ENCODE measurements at regions not wholly inside any gene's neighbourhood (a gene's known extent, or its start where the extent isn't known, plus 50 kb on each side); places are given as distances from the start of the nearest gene placed in this dataset.

DNA sequence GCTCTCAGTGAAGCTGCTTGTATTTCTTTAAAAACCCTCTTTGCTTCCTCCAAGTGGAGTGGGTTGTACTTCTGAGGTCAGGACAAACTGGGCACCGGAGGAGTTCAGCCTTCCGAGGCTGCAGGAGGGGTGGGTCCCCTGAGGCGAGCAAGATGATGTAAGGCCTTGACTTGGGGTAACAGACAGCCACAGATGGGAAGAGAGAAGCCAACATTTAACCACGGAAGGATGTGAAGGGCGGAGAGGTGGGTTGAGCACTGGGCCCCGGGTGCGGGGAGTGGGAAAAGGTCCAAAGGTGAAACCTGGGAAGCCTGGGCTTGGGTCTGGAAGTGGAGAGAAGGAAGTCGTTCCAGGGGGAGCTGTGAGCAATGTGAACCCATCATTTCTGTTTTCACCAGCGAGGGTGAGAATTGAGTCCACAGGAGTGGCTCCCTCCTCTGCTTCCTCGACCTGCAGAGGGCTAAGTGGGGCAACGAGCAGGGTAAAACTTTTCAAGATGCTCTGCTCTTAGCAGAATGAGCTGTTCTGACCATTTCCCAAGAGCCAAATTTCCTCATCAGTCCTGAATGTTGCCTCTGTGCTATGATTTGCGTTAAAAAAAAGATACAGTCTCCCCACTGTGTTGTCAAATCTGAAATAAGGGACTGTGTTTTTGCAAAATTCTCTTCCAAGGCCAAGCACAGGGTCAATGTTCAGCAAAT, 137.7 kb upstream of the CRHR1 start:
- no peak for DNase-seq (ENCODE audit: low read depth)
- TF ChIP-seq, protein P1, sequence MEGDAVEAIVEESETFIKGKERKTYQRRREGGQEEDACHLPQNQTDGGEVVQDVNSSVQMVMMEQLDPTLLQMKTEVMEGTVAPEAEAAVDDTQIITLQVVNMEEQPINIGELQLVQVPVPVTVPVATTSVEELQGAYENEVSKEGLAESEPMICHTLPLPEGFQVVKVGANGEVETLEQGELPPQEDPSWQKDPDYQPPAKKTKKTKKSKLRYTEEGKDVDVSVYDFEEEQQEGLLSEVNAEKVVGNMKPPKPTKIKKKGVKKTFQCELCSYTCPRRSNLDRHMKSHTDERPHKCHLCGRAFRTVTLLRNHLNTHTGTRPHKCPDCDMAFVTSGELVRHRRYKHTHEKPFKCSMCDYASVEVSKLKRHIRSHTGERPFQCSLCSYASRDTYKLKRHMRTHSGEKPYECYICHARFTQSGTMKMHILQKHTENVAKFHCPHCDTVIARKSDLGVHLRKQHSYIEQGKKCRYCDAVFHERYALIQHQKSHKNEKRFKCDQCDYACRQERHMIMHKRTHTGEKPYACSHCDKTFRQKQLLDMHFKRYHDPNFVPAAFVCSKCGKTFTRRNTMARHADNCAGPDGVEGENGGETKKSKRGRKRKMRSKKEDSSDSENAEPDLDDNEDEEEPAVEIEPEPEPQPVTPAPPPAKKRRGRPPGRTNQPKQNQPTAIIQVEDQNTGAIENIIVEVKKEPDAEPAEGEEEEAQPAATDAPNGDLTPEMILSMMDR (conservative IDR thresholded peaks at IDR 0.05; ENCODE audit: control insufficient read depth, insufficient read depth, low read depth, low read length) = no peak
- no peak overlapping the region for H3K4me3 ChIP-seq (ENCODE audit: control insufficient read depth, low read depth, low read length)

DNA sequence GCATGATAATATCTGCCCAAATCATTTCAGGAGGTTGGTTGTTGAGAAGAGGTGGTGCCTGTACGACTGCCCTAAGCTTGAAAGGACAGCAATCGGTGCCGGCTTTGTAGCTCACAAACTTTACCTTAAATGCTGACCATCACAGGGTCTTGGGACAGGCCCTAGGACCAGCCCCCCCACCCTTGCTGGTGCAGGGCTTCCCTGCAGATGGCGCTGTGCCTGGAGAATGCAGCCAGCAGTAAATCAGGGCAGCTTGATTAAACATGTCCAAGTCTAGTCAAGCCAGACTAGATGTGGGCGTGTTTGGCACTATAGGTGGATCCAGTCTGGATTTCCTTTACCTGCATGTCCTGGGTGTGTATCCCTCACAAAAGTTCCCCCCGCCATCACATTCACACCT, 135.5 kb upstream of the CRHR1 start:
- no peak for DNase-seq (ENCODE audit: low read depth)
- H3K4me3 ChIP-seq (ENCODE audit: control insufficient read depth, low read depth, low read length) = no peak overlapping the region
- TF ChIP-seq, protein P1 (conservative IDR thresholded peaks at IDR 0.05; ENCODE audit: control insufficient read depth, insufficient read depth, low read depth, low read length) = peak; percentile 7

DNA sequence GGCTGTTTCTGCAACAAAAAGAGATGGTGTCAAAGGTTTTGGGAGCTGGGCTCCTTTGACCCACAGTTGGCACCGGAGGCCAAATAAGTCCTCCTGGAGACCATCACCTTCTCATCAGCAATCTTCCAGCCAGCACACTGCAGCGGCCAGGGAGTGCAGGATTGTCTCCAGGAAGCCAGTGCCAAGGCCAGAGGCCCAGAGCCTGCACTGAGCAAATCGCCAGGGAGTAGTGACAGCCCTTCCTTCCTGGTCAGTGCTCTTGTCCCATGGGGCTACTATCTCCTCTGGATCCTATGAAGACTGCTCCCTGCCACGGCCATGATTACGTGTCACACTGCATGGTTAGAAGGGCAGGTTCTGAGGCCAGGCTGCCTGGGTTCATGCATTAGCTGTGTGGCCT, 134.3 kb upstream of the CRHR1 start:
- DNase-seq (ENCODE audit: low read depth) = no peak
- TF ChIP-seq, protein P1 (conservative IDR thresholded peaks at IDR 0.05; ENCODE audit: control insufficient read depth, insufficient read depth, low read depth, low read length) = no peak
- H3K4me3 ChIP-seq (ENCODE audit: control insufficient read depth, low read depth, low read length) = no peak overlapping the region

DNA sequence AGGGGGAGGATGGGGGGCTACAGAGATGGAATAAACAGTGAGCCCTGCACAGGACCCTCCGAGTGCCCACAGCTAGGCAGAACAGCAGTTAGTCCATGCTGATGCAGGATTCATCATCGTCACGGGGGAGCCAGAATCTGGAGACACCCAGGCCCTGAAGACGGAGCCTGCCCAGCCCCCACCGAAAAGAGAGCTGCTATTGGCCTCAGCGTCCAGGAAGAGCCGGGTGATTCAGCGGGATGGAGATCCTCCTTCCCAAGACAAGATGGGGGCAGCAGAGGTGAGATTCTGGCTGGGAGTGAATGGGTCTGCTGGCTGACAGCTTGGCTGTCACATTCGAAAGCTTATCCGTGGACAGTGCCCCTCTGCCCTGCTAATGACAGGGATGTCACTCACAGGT, 133.6 kb upstream of the CRHR1 start:
- H3K4me3 ChIP-seq (ENCODE audit: control insufficient read depth, low read depth, low read length) = no peak overlapping the region
- TF ChIP-seq, protein P1 (conservative IDR thresholded peaks at IDR 0.05; ENCODE audit: control insufficient read depth, insufficient read depth, low read depth, low read length) = no peak
- no peak for DNase-seq (ENCODE audit: low read depth)

DNA sequence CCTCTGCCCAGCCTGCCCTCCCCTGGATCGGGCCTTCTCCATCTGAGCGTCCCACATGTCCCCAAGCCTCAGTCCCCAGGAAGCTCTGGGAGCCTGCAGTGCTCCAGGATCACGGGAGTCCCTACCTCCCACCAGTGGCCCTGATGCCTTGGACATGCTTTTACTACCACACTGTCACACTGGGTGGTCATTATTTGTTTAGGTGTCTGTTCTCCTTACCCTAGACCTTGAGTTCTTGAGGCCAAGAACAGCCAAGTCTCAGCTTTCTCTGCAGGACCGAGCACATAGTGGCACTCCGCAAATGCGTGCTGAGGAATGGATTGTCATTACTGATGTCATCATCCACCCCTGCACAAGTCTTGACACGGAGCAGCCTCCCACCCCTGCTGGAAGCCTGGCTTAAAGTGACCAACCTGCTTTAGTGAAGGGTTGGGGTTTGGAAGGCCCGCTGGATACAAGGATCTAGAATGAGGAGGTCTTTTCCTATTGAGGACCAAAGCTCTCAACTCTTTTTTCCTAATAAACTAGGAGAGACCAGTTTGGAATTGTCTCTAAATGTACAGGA, 132.9 kb upstream of the CRHR1 start:
- TF ChIP-seq, protein P1 (conservative IDR thresholded peaks at IDR 0.05; ENCODE audit: control insufficient read depth, insufficient read depth, low read depth, low read length) = no peak
- DNase-seq (ENCODE audit: low read depth) = no peak
- no peak overlapping the region for H3K4me3 ChIP-seq (ENCODE audit: control insufficient read depth, low read depth, low read length)

DNA sequence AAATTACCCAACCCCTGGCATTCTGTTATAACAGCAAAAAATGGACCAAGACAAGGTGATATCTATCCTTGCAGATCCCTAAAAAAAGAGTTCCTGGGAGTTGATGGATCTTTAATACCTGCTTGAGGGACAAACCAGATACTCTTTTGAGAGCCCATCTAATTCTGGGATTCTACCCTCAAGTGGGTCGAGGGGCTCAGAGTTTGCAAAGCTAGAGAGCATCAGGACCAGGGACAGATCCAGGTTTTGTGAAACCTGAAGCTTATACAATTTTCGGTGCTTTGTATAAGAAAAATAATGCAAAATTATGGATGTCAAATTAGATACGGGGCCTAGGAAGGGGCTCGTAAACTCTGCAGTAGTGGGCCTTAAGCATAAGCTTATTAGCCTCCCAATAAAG, 130.5 kb upstream of the CRHR1 start:
- TF ChIP-seq, protein P1 (conservative IDR thresholded peaks at IDR 0.05; ENCODE audit: control insufficient read depth, insufficient read depth, low read depth, low read length) = no peak
- DNase-seq (ENCODE audit: low read depth) = no peak

More for the DNA sequence above, 130.5 kb upstream of the CRHR1 start:
- H3K4me3 ChIP-seq (ENCODE audit: control insufficient read depth, low read depth, low read length) = no peak overlapping the region
